IPS DF 19.7 (cell line): ENCODE measurements at regions not wholly inside any gene's neighbourhood (a gene's known extent, or its start where the extent isn't known, plus 50 kb on each side); places are given as distances from the start of the nearest gene placed in this dataset.
"Not testable (repeated sequence)": the region's sequence is repeated elsewhere in the genome, so short reads cannot be mapped to it uniquely, and the experiment has no call there.

Experiments
- DNase-seq: peaks from one replicate; pipeline ENCODE4 v3.0.0-alpha.2; 2013; ENCODE audit warnings: low read depth, low spot score

DNA sequence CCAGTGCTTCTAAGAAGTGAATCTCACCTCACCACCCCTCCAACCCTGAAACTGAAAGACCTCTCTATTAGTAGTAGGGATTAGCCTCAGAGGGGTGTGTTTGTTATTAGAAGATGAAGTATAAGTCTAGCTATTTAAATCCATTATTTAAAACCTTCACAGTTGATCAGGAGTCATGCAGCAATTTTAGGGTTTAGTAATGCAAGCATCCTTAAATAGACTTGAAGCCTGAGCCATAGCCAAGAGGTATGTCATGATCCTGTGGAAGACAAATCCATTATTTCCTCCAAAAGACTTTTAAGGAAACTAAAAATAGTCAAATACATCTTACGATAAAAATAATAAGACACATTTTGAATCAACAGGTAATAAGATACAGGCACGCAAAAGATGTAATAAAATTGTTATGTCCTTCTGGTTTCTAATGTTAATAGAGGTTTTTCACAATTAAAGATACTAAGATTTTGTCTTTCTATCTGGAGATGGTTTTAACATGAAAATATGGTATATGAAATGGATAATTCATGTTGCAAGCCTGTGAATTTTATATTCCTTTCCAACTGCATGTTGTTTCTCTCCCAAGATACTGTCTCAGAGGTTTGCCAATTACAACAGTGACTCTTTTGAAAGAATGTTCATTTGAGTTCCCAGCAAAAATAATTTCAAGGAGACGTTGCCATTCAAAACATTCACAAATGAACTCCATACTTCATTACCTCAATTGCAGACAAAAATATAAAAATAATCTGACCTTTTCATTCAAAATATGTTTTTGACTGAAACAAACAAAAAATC is 68.0 kb downstream of the LUZP4 start:
- no peak for DNase-seq

DNA sequence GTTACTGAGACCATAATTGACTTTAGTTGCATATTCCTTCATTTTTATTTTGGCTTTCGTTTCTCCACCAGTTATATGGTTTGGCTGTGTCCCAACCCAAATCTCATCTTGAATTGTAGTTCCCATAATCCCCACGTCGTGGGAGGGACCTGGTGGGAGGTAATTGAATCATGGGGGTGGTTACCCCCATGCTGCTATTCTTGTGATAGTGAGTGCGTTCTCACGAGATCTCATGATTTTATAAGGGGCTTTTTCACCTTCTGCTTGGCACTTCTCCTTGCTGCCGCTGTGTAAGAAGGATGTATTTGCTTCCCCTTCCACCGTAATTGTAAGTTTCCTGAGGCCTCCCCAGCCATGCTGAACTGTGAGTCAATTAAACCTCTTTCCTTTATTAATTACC is 70.0 kb downstream of the LUZP4 start:
- DNase-seq, result not testable (repeated sequence)

DNA sequence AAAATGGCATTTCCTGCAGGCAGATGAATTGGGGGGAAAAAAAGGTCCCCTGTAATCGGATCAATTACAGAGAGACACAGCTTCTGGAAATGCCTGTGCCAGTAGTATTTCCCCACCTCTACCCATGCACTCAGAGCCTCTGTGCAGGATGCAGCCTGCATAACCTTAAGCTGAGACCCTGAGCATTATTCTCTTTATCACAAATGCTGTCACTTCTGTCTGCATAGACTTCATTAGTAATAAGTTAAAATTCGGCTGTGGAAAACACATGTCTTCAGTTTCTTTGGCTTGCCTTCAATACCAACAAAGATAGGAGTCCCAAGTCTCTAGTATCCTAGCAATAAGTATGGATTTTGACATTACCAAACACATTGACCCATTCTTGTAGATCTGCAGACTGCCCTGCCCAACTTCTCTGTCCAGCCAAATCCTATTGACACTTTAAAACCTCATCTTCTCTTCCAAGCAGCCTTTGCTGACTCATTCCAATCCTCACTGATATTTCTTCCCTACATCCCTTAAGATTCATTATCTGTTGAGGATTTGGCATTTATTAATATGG is 70.8 kb downstream of the LUZP4 start:
- no peak for DNase-seq

DNA sequence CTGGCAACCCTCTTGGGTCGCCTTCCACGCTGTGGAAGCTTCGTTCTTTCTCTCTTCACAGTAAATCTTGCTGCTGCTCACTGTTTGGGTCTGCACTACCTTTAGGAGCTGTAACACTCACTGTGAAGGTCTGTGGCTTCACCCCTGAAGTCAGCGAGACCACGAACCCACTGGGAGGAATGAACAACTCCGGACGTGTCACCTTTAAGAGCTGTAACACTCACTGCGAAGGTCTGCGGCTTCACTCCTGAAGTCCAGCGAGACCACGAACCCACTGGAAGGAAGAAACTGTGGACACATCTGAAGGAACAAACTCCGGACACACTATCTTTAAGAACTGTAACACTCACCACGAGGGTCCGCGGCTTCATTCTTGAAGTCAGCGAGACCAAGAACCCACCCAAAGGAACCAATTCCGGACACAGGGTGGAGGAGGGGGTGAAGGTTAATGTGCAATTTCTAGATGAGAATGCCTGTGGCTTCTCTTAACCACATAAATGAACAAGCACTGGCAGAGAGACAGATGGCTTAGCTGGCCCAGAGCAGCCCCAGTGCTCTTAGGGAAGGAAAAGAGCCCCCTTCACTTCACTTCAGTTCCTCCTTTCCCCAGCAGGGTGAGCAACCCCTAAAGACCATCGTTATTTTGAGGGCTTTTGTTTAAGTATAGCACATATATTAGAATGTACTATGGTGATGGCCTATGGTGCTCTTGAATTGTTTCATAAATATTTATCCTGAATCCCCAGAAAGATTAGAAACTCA is 73.0 kb downstream of the LUZP4 start:
- DNase-seq, result no peak

DNA sequence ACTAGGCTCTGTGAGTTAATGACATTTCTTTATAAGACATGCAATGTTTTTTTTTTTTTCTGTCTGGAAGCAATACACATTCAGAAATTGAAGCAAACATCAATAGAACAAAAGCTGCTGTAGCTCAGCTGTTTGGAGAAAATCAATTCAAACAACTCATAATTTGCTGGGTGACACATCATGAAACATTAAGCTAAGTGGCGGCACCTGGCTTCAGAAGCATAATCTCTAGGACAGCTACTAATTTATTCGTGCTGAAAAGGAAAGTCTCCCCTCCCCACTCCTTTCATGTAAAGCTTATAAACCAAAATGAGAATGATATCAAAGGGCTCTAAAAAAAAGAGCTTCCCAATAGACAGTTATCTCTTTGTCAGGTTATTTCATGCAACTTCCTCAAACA is 73.9 kb downstream of the LUZP4 start:
- no peak for DNase-seq

DNA sequence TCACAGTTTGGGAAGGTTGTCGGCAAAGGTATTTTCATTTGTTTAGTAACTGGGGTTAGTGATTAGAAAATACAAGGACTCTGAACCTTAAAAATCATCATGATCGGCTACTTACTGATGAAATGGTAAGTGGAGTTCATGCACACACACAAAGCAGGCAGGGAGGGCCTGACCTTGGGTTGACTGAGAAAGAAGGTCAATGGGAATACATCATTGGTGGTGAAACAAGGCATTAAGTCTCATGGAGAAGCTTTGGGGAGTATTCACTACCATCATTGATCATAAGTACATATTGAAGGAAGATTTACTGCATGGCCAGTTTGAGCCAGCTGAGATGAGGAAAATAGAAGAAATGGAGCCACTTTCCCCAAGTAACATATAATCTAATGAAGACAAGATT is 74.4 kb downstream of the LUZP4 start:
- no peak for DNase-seq

DNA sequence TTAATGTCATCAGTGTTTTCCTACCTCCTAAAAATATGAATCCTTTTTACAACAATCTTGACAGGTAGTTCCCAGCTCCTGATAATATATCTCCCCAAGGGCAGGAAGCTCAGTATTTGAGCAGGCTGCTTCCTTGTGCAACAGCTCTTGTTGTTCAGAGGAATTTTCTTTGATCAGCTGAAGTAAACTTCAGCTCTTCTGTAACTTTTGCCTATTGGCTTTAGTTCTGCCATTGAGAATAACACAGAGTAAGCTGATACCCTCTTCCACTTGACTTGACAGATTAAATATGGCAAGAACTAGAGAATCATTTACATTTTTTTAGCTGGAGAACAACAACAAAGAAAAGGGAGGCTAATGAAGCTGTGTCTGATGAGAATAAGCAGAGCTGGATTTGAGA is 75.2 kb downstream of the LUZP4 start:
- DNase-seq, result no peak

DNA sequence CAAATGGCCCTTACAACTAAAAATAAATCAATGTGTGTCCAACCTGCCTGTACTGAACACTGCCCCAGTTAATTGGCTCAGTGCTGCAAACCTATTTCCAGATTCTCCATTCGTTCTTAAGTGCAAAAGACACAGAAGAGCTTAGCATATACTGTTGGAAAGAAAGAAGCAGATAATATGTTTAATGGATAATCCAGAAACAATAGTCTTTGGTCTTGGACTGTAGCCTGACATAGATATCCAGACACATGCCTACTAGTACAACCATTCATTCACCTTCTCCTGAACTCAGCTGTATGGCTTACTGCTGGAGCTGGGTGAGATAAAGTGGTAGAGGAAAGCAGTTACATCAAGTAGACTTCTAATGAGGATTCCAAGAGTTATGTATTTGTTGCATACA is 77.0 kb downstream of the LUZP4 start:
- DNase-seq, result no peak

DNA sequence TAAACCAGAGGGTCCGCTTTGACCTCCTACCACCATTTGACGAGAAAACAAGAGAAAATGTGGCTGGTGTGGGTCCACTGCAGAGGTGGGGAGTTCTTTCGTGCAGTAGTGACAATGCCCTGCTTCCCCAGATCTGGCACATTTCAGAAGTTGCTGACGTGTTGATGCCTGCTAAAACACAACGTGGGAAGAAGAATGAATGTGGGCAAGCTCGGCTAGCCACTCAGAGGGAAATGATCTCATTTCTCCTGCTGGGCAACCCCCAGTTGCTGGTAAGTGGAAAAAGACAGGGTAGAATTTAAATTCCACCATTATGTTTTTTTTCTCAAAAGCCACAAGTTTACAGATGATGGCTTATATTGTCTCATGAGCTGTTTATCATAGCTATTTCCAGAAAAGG is 77.9 kb downstream of the LUZP4 start:
- DNase-seq, result no peak

DNA sequence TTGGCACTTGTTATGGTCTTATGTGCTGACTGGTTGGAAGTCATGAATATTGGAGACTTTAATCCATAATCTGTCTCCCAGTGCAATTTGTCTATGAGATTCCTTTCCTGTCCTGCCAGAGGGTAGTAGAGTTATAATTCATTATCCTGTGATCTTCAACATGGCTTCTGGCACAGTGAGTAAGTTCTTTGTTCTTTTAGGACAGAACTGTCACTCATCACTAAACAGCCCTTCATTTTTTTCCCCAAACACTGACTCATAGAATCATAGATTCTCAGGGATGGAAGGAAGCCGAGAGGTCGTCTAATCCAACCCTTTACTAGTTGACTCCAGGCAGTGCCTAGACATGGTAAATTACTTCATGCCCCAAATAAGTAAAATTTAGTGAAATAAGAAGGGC is 78.4 kb downstream of the LUZP4 start:
- no peak for DNase-seq

DNA sequence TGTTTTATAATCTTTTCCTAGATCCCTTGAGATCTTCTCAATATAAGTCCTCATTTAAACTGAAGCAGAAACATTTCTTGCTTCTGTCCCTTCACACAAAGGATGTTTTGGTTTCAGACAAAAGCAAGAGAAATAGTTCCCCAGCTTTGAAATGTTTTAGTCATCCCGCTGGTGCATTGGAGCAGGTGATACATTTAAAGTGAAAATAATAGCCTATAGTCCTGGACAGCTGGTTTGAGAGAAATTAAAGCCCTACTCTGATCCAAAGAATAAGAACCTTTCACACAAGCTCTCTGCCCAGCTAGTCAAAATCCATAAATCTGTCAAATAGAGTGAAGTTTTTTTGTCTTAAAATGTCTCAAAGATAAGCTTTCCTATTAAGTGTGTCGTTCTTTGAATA is 79.4 kb downstream of the LUZP4 start:
- DNase-seq, result no peak

DNA sequence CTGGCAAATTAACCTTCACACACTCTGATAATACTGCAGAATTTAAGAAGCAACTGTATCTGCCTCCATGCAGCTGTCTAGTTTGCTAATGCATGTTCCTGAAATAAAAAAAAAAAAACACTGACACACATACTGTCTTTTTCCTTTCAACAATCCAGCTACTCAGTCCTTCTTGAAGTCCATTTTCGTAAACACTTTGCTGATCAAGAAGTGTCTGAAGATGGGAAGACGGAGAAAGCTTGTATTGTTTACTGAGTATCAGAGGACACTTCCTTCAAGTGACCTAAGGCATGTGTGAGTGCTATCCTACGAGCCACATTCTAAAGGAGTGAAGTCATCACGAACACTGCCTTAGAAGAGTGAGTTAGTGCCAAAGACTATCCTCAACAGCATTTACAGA is 82.6 kb downstream of the LUZP4 start:
- DNase-seq, result peak; percentile 9

DNA sequence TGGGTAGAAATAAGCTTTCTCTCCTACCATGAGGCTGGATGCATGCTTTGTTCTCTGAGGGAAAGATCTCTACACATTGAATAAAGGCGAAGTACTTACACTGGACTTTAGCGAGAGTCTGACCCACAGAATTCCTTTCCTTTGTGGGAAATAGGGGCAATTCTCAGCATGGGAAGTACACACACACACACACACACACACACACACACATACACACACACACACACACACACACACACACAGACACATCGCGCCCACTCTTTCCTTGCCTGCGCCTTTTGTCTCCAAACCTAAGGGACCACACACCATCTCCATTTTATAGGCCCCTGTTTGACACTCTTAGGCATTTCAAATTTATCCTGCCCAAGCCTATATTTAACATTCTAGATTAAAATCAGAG is 83.8 kb downstream of the LUZP4 start:
- DNase-seq, result no peak

DNA sequence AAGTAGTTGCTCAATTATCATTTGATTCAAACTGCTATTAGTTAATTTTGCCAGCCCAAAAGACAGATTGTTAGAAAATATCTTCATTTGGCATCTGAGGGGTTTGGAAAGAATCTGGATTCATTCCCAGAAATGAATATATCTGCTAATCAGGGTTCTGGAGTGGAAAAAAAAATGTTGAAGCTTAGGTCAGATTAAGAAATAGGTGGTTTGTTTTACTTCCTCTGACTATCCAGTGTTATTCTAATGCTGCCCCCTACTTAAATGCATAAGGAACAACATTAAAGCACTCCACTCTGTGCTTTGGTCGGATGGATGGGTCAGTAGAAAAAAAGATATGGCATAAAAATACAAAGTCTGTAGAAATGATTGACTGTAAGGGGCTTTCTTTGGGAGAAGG is 89.0 kb downstream of the LUZP4 start:
- no peak for DNase-seq

DNA sequence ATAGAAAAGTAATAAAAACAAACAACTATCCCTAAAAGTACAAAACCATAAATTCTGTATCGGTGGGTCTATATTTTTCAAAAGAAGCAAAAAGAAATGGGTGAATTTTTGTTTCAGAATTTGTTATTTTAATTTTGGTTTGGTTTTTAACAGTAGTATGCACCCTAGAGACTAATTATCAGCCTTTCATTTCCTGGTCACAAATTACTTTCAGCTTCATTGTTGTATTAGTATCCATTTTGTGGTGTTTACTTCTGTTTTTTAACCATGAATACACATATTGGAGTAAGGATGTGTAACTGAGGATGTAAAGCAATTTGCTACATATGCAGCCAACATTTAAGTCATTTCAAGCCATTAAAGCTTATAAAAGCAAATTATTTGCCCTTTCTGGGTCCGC is 97.8 kb downstream of the LUZP4 start:
- DNase-seq, result no peak

DNA sequence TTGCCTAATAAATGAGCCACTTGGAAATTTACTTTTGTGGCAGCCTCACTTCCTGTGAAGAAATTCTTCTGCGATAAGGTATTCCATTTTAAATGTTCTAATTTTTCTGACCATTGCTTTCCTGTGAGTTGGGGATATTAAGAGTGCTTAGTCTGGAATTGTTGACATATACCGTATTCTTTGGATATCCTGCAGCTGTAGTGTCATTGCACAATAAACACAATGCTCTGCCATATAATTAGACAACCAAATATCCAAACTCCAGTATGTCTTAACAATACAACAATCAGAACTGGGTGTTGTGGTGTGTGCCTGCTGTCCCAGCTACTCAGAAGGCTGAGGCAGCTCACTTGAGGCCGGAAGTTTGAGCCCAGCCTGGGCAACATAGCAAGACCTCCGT is 99.4 kb downstream of the LUZP4 start:
- no peak for DNase-seq

DNA sequence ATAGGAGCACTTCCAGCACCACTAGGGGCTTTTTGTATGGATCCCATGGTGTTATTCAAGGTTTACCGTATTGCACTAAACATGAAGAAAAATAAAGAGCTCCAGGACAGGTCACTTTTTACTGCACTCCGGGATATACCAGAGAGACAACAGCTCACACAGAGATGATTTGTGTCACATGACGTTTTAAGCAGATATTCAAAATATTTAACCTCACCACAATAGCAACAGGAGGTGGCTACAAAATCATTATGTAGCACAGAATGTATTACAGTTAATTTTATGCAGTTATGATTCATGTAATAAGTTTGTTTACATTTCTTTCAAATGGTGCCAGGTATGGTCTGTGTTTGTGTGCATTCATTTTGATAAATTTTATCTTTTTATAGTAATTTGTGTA is 100.6 kb downstream of the LUZP4 start:
- no peak for DNase-seq

DNA sequence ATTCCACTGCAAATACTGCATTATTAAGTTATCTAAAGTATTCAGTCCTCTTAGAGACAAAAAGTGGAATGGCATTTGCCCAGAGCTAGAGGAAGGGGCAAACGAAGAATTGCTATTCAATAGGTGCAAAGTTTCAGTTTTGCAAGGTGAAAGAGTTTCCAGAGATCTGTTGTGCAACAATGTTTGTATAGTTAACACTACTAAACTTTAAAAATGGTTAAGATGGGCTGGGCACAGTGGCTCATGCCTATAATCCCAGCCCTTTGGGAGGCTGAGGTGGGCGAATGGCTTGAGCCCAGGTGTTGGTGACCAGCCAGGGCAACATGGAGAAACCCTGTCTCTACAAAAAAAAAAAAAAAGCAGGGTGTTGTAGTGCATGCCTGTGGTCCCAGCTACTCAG is 102.5 kb downstream of the LUZP4 start:
- no peak for DNase-seq

DNA sequence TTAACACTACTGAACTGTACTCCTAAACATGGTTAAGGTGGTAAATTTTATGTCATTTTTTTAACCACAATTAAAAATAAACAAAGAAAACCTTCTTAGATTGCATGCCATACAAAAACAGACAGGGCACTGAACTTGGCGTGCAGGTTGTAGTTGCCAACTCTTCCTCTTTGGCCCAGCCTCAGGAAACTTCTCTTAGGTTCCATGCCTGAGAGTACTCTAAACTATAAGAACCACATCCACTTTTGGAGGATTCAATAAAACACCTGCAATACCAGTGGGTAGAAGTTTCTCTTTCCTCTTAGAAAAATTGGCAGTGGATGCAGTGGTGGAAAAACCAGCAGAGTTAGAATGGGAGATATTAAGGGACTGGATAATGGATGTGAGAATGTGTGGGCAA is 103.4 kb downstream of the LUZP4 start:
- no peak for DNase-seq

DNA sequence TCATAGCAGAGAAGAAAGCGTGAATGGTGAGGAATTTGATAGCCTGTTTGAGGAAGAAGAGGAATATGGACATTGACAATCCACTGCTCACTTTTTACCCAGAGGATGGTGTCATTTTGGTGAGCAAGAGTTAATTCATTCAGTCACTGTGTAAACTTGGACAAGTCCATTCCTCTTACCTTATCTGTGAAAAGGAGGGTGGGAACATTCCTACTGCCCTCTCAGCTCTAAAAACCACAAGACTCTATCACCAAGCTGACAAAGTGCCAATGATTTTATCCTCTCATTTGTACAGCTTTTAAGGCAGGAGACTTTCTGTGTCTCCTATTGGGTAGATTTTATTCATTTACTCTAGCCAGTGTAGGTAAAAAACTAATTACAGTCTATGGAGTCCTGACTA is 103.8 kb downstream of the LUZP4 start:
- DNase-seq, result no peak

DNA sequence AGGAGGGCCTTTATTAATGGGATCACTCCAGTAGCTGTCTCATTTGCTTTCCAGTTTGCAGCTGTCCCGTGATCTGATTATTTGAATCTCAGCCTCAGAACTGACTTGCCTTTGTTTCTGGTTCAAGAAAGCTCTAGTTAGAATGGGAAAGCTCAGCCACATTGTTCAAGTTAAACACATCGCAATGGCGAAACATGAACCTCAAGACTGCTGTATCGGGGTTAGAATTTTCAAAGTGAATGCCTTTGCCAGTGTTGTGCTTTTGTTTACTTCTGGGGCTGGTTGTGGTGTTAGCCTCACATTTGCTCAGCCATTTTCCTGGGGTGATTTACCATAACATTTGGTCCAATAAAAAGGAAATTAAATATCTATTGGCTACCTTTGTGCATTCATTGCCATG is 105.3 kb downstream of the LUZP4 start:
- not testable (repeated sequence) for DNase-seq

DNA sequence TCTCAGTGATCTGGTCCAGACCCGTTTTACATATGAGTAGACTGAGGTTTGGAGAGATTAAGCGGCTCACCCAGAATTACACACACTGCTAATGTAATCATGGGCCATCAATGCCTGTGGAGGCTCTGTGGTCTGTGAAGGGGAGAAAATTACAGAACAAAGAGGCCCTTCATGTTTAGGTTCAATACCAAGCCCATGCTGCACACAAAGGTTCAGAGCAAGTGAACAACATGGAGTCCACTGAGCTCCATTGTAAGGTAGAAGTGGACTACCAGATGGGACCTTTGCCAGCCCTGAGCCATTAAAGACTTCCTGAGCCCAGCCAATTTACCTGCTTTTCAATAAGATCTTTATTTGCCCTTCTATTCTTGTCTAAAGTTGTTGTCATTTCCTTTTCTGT is 109.8 kb downstream of the LUZP4 start:
- DNase-seq, result no peak

DNA sequence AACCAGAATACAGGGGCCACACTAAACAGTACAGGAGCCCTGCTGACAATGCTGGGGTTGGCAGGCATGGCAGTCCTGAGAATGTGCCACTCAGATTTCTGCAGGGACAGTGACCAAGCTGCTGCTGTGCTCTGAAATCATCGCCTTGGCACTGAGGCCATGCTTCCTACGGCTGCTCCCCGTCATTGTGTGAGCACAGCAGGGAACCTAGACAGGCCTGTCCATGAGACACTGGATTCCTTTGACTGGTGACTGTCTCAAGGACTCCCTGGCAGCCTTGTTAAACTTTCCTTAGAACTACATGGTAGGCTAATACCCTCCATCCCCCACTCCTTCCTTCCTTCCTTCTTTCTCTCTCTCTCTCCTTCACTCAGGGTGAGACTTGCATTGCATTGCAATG is 111.4 kb downstream of the LUZP4 start:
- peak; percentile 5 for DNase-seq
